ENCODE measurements at regions not wholly inside any gene's neighbourhood (a gene's known extent, or its start where the extent isn't known, plus 50 kb on each side); places are given as distances from the start of the nearest gene placed in this dataset.

DNA sequence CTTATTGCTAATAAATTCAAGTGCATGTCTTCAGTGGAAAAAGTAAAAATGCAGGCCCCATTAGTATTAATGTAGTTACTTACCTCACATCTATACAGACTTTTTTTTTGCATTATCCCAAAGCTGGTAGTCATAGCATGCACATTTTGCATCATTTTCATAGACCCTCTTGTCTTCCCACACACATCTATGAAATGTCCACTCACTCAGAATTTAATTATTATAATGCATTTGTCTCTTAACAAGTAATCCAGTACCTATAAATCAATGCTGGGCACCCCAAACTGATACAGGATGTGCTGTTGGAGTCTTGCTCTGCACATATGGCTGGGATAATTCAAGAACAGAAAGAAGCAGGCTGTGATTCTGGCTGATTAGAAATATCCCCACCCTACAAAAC, 370.4 kb upstream of the FAT3 start:
- DNase-seq, result no peak

GRCh38 chr11:91851908-91852307, 372.7 kb upstream of the FAT3 start:
- no peak for DNase-seq

- DNase-seq, result no peak
These were observed 373.9 kb upstream of the FAT3 start for GRCh38 chr11:91850533-91851275.

DNA sequence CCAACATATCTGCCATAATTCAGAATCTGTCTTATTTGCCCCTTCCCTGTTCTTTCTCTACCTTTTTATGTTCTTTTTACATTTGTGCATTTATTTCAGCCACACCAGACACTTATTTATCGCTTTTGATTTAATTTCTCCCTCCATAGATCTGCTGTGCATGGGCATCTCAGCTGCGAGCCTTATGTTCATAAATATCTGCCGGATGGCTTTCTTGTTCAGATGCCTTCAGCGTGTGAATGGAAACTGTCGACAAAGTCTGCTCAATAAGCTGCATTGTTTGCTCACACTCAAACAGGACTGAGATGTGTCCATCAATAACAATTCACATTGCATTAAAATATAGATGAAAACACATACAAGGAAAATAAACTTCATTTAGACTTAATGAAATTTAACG, 374.6 kb upstream of the FAT3 start:
- no peak for DNase-seq

DNA sequence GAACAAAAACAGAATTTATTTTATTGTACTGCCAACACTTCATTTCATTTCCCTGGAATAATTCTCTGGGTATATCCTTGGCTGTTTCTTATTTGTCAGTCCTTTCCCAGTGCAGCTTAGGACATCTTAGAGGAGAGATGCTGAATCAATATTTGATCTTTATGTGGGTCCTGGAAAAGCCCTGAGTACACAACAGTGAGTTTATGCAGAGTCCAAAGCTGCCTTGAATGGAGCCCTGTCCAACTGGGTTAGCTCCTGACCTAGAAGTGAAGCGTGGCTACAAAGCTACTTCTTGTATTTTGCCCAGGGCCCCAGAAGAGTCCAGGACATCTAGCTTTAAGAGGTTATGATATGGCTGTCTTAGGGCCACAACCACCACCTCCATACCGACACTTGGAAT, 378.0 kb upstream of the FAT3 start:
- no peak for DNase-seq

DNA sequence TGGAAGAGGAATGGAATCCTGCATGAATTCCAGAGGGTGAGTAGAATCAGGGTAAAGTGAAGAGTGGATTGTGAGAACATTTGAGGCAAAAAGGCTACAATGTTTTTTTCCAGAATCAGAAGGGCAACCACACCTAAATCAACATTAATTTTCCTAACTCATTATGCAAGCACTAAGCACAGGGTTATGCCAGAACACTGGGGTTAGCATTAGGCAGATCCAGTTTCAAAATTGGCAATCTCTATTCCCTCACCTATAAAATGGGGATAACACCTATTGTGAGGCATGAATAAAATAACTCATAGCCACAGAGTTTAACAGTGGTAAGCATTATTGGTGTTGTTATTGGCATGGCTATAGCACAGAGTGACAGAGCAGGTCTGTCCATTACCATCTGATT, 378.6 kb upstream of the FAT3 start:
- DNase-seq, result no peak

DNA sequence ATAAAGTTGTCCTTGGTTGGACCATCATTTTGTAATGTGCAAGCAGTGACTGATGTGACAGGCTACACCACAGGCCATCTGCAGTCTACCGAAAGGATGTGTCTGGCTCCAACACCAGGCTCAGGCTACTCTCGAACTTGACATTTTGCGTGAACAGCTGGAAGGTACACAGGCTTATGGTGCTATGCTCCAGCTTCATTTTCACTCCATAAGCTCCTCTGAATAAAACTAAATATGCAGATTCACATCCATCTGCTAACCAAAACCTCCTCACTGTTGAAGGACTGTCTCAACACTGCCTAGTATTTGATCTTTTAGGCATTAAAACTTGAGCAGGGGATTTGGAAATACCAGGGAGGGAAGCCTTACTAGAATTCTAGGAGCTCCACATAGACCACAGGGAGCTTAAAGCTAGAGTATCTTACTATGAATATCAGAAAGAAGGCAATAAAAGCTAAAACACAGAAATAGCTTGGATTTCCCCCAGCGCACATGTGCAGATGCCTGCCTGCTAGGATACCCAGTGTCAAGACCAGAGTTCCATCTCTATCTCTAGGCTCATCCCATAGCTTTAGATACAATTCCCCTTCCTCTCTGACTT, 383.9 kb upstream of the FAT3 start:
- DNase-seq, result peak; percentile 8

- DNase-seq, result no peak
These were observed 386.9 kb upstream of the FAT3 start for GRCh38 chr11:91837411-91838330.

DNA sequence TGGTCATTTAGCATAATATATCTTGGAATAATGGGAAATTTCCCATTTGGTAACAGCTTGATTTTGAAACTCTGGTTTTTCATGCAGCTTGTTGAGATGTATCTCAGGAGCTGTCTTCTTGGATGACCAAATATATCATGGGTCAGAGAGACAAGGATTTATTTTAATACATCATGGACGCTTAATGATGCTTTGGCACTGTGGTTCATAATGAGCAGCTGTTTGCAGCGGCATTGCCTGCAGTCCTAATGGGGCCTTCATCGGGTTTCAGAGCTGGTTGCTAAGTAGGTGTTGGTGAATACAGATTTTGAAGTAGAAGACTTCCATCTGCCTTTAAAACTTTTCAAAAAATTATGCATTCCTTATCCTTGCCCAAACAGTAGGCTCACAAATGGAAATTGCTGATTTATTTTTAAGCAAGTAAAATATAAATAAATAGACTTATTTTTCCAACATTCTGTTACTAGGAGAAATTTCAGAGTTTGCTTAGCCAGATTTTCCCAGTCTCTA, 389.5 kb upstream of the FAT3 start:
- no peak for DNase-seq

DNA sequence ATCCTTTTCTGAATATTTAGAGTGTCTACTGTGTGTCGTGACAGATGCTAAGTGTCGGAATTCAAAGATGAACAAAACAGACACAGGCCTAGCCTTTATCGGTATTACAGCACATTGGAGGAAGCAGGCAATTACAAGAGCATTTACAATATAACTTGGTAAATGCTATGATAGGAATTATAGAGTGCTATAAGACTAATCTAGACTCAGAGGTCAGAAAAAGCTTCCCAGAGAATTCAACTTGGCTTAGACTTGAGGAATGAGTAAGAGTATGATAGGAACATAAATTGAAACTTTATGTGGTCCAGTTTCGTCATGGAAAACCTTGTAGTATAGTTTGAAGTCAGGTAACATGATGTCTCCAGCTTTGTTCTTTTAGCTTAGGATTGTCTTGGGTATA, 395.7 kb upstream of the FAT3 start:
- no peak for DNase-seq

DNA sequence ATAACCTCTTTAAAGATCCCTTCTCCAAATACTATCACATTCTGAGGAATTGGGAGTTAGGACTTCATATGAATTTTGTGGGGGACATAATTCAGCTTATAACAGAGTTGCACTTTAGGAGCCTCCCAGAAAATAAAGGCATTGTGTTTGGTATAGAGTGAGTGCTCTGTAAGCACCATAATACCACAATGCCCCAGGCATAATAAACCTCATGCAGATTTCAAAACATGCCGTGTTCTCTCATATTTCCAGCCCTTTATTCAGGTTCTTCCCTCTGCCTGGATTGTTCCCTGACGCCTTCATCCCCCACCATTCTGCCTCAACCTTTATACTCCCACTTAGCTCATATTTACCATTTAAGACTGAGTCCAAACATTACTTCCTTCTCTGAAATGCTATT, 398.8 kb upstream of the FAT3 start:
- no peak for DNase-seq

DNA sequence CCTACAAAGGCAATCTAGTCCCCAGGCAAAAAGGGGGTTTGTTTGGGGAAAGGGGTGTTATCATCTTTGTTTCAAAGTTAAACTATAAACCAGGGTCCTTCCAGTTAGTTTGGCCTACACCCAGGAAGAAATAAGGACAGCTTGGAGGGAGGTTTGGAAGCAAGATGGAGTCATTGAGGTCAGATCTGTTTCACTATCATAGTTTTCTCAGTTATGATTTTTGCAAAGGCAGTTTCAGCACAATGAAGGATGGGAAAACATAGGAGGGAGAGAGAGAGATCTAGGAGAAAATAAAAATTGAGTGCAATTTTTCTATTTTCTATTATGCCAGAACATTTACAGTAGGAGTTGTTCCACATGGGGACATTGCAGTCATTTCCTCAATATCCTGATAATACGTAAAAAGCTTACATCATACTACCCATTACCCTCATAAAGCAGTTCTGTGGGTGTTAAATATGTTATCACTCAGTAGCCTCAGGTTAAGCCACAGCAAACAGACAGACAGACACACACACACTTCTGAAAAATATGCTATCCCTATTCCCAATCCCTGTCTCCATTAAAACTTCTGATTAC, 401.3 kb upstream of the FAT3 start:
- no peak for DNase-seq

GRCh38 chr11:91822805-91823204, 401.8 kb upstream of the FAT3 start:
- DNase-seq, result no peak

GRCh38 chr11:91820709-91821108, 403.9 kb upstream of the FAT3 start:
- no peak for DNase-seq

GRCh38 chr11:91819777-91820176, 404.8 kb upstream of the FAT3 start:
- DNase-seq, result peak; percentile 12

GRCh38 chr11:91819195-91819594, 405.4 kb upstream of the FAT3 start:
- no peak for DNase-seq

- no peak for DNase-seq
These were observed 406.6 kb upstream of the FAT3 start for GRCh38 chr11:91817996-91818395.

- DNase-seq, result no peak
These were observed 411.4 kb upstream of the FAT3 start for GRCh38 chr11:91813263-91813662.

DNA sequence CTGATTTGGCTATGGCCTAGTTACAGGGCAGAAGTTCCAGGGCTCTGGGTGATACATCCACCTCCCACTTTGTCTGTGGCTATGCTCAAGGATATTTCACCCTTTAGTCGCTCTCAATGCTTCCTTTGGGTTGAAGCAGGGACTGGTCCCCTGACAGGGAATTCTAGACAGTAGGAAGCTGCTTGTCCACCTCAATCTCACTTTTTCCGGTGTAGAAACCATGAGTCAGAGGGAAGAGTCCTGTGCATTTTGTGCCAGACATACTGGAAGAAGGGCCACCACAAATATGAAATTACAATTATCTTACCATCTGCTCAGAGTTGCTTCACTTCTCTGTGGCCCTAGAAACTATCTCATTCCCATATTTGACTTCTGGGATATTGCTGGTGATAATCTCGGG, 413.7 kb upstream of the FAT3 start:
- no peak for DNase-seq

DNA sequence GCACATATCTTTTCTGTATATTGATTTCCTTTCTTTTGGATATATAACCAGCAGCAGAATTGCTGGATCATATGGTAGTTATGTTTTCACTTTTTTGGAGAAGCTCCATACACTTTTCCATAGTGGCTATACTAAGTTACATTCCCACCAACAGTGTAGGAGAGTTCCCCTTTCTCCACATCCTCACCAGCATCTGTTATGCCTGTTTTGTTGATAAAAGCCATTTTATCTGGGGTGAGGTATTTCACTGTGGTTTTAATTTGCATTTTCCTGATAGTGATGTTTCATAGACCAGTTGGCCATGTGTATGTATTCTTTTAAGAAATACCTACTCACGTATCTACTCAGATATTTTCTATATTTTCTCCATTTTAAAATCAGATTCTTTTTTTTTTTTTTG, 419.3 kb upstream of the FAT3 start:
- no peak for DNase-seq

DNA sequence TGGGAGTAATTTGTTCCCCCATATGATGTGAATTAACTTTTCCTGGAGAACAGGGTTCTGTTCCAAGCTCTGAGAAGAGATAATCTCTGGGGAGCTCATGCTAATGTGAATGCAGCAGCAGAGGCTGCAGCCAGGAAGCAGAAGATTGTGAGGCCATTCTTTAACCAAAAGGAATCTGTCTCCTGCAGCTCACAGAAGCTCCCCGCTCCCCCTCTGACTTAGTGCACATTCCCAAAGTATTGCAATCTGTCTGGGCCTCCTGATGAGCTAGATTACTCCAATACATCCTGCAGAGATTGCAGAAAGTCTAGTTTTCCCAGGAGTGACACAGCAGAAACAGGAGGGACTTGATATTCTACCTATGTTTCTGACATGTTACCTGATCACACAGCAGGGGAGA, 420.6 kb upstream of the FAT3 start:
- no peak for DNase-seq

- no peak for DNase-seq
These were observed 422.1 kb upstream of the FAT3 start for GRCh38 chr11:91802475-91802874.

- no peak for DNase-seq
These were observed 424.3 kb upstream of the FAT3 start for GRCh38 chr11:91800208-91800914.

Measured in NCI-H1694 (cell line).